H1 (cell line): ENCODE measurements at regions not wholly inside any gene's neighbourhood (a gene's known extent, or its start where the extent isn't known, plus 50 kb on each side); places are given as distances from the start of the nearest gene placed in this dataset.

Source experiments
- TF ChIP-seq, protein P1 (sequence below): IDR thresholded peaks from 2 replicates; pipeline ENCODE4 v1.6.1; 2012; ENCODE audit warnings: low read length, inconsistent platforms

DNA sequence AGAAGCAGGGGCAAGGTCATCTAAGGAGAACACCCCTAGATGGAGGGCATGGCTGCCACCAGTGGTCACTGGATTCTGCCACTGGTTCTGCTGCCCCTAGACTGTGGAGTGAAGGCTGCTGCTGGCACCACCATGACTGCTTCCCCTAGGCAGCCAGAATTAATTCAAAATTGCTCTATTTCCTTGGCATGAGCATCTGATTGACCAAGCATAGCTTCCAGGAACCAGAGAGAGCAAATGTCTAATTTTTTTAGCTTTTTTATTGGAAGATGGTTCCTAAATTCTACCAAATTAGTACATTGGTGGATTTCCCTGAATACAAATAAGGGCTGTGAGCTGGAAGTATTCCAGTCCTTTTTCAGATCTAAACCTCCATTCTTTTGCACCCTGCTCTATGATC, 270.2 kb upstream of the GBE1 start (continued):
- TF ChIP-seq, protein P1, sequence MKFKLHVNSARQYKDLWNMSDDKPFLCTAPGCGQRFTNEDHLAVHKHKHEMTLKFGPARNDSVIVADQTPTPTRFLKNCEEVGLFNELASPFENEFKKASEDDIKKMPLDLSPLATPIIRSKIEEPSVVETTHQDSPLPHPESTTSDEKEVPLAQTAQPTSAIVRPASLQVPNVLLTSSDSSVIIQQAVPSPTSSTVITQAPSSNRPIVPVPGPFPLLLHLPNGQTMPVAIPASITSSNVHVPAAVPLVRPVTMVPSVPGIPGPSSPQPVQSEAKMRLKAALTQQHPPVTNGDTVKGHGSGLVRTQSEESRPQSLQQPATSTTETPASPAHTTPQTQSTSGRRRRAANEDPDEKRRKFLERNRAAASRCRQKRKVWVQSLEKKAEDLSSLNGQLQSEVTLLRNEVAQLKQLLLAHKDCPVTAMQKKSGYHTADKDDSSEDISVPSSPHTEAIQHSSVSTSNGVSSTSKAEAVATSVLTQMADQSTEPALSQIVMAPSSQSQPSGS, result no peak
